Fibroblast of skin of left biceps (primary cell): ENCODE measurements at regions not wholly inside any gene's neighbourhood (a gene's known extent, or its start where the extent isn't known, plus 50 kb on each side); places are given as distances from the start of the nearest gene placed in this dataset.

ENCODE experiments used
- DNase-seq, 2 experiments: peaks; one replicate each; pipeline ENCODE4 v3.0.0-alpha.2; 2013; ENCODE audit warnings: low read depth in 2 of 2

DNA sequence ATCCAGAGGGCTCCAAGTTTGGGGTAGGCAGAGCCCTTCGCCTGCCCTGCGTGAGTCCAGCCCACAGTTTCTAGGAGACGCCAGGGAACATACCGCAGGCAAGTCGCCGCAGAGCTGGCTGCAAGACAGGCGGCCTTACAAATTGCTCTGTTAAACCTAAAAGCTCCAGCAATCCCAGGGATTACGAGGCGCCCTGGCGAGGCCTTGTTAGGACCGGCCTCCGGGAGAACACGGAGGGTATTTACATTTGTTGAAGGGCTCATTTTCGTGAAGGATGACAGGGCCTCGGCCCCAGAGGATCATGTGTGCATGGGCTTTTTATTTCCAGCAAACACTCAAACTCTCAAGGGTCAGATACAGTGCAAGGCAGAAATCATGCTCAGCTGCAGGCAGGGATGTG is 77.6 kb upstream of the FOXF1 start:
- DNase-seq: no peak

DNA sequence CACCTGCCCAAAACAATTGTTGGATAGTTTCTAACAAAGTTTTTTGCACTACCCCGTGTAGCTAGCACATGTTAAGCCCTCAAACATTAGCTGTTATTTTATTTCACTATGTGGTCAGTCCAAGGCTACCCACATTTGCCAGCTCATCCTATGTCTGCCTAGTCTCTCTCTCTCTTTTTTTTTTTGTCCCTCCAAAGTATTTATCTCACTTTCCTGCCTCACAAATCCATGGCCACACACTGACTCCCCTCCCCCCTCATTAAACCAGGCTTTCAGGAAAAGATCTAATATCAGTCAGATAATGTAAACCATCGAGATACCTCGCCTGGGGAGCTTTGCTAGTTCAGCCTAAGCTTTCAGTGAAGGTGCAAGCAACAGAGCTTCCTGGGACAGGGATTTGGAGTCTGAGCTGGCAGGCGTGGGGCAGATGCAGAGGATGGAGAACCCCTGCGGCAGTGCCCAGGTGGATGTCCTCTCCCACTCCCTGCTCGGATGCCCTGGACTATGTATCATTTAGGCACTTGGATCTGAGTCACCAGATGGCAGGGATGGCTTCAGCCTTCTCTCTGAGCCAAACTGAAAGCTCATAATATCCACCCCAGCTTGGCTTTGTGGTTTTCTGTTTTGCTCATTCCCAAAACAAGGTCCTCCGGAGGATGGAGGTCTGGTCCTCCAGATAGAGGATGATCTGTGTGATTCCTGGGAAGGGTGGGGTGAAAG is 73.7 kb upstream of the FOXF1 start:
- no peak for DNase-seq

DNA sequence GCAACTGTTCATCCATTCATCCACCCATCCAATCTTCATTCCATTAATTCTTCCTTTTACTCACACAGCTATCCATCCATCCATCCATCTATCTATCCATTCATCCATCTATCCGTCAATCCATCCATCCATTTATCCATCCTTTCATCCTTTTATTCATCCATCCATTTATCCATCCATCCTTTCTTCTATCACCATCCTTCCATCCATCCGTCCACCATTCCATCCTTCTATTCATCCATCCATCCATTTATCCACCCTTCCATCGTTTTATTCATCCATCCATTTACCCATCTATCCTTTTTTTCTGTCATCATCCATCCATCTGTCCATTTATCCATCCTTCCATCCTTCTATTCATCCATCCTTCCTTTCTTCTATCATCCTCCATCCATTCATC is 73.0 kb upstream of the FOXF1 start:
- no peak for DNase-seq

DNA sequence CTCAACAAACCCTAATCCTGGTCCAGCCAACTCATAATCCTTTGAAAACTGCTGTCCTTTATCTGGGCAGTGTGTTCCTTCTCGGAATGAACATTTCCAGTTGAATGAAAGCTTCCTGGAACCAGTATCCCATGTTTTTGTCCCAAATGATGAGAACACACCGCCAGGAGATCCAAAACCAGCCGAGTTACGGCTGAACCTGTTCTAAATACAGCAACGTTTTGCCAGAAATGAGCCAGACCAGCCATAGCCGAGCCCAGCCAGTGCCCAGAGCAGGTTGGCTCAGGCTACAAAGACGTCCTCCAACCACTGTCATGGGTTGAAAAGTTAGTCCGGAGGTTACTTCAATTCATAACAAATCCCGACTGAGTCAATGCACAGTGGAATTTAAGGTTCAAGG is 67.6 kb upstream of the FOXF1 start:
- no peak for DNase-seq

DNA sequence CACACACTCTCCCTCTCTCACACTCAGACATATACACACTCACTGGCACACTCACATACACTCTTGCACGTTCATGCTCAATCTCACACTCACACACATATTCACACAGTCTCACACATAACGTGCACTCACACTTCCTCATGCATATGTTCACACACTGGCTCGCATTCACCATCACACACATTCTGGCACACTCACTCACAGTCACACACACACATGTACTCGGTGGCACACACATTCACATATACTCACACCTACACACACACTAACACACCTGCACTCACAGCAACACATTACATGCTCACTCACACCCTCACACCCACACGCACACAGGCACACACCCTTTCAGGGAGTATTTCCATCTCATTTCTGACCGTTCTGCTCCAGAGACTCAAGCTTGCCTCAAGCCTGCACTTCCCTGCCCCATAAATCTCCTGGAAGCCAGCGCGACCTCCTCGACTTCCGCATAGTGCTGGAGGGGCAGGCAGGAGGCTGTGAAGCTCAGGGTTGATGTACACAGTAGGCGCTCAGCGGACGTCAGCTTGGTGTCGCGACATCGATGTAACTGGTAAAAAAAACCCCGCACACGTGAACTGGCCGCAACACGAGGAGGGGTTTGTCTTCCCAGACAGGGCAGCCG is 66.7 kb upstream of the FOXF1 start:
- no peak for DNase-seq

GRCh38 chr16:86444261-86444660 is 66.1 kb upstream of the FOXF1 start:
- DNase-seq: no peak

GRCh38 chr16:86444661-86445060 is 65.7 kb upstream of the FOXF1 start:
- DNase-seq: no peak

- no peak for DNase-seq
Measured at GRCh38 chr16:86446279-86446678, 64.0 kb upstream of the FOXF1 start.

DNA sequence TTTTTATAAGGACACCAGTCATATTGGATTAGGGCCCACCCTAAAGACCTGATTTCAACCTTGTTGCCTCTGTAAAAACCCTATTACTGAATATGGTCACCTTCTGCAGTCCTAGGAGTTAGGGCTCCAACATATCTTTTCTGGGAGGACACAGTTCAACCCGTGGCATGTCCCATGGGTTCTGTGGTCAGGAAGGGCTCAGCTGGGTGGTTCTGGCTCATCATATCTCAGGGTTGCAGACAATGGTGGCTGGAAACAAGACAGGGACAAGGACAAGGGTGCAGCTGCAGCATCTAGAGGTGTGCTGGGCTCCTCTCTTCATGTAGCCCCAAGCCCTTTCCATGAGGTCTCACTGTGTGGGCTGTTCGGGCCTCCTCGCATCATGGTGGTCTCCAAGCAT is 63.1 kb upstream of the FOXF1 start:
- no peak for DNase-seq

GRCh38 chr16:86448306-86448890 is 61.9 kb upstream of the FOXF1 start:
- DNase-seq: no peak

DNA sequence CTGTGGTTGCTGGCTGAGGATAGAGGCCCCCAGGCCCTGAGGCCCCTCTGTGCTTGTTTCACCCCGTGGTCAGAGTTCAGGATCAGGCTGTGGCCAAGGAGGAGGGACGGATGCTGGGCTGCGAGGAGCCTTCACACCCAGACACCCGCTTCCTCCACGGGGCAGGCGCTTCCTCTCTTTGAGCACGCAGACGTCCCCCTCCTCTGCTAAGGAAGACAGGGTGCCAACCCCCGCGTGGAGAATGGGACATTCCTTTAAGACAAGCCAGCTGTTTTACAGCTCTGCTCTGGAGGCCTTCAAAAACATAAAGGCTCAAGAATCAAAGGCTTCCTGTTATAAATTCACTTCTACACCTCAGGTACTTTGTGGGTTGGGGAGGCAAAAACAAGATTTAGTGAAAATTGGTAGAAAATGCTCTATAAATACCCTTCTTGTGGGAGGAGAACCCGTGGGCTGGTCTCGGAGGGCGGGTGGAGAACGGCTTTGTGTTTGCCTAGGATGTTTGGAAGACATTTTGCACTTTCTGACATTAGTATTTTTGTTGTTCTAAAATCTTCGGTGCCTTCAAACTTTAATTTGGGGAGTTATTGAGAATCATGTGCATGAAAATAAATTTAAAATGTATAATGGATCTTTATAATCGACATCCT is 60.8 kb upstream of the FOXF1 start:
- DNase-seq: no peak

- no peak for DNase-seq
Measured at GRCh38 chr16:86450691-86451090, 59.6 kb upstream of the FOXF1 start.

DNA sequence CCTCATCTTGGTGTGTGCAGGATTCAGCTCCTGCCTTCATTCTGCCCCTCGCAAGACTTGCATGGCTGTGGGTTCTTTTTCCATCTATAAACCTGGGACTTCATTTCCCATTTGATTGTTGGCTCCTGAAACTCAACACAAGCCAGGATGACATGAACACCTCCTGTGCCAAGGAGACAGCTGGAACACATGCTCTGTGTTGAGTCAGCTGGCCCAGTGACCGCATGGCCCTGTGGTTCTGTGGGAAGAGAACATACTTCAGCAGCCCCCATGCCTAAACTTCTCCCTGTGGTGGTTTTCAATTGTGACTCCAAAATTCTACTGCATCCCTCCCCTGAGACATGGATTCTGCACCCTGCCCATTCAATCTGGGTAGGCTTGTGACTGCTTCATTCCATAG is 57.9 kb upstream of the FOXF1 start:
- no peak for DNase-seq

- DNase-seq: peak; percentile 88 to 89
Measured at GRCh38 chr16:86455116-86455515, 55.2 kb upstream of the FOXF1 start.

DNA sequence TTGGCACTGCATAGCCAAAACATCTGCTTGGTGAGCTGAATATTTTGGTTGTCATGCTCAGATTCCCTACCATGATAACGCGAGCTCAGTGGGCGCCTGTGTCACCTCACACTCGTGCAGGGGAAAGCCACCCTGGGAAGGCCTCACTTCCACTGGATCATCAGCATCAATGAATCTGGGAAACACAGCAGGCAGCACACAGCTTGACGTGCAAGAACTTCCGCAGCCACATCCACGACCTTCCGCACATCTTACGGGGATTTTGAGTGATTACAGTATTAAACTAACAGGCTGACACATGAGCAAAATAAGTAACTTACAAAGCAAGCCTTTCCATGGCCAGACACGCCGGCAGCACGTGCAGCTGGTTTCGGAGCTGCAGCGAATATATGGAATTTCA is 54.7 kb upstream of the FOXF1 start:
- peak in 1 of 2 experiments; percentile 9 for DNase-seq

- DNase-seq: peak; percentile 87 to 91
Measured at GRCh38 chr16:86457501-86458148, 52.7 kb upstream of the FOXF1 start.

GRCh38 chr16:86458149-86458777 is 52.1 kb upstream of the FOXF1 start:
- DNase-seq: no peak

GRCh38 chr16:86459266-86459665 is 51.1 kb upstream of the FOXF1 start:
- DNase-seq: no peak
